Upper lobe of left lung (tissue), 4 donors: ENCODE measurements at regions not wholly inside any gene's neighbourhood (a gene's known extent, or its start where the extent isn't known, plus 50 kb on each side); places are given as distances from the start of the nearest gene placed in this dataset.

Experiments
- POLR2A ChIP-seq, 4 donors: fragments of 450-650 bp; IDR thresholded peaks; one replicate each; pipeline ENCODE4 v1.5.1; 2016 to 2017; ENCODE audit warnings: antibody characterized with exemption in 4 of 4, mild to moderate bottlenecking in 2 of 4
- POLR2AphosphoS5 ChIP-seq, 2 donors: sonication (generic); formaldehyde crosslinking; IDR thresholded peaks; one replicate each; pipeline ENCODE4 v1.5.1; 2017; ENCODE audit warnings: antibody characterized with exemption in 2 of 2
- TF ChIP-seq, protein P1 (sequence below), 6 experiments: fragments of 450-650 bp in 4 of 6; fragments of 200-600 bp in 2 of 6; sonication (generic) in 2 of 6; IDR thresholded peaks; one replicate each; pipeline ENCODE4 v1.5.1; 2016 to 2019; ENCODE audit warnings: antibody characterized with exemption in 6 of 6

DNA sequence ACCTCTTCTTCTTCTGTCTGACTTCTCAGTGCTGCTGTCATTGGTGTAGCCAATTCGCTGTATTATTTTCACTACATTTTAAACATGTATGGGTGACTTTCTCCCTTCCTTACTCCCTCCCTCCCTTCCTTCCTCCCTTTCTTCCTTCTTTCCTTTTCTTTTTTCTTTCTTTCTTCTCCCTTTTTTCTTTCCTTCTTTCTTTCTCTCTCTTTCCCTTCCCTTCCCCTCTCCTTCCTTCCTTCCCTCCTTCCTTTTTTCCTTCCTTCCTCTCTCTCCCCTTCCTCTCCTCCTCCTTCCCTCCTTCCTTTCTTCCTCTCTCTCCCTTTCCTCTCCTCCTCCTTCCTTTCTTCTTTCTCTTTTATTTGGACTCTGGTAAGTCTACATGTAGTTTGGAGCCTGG lies 240.8 kb downstream of the GATA3 start:
- TF ChIP-seq POLR2A (IDR thresholded peaks at IDR 0.05) (no peak), POLR2AphosphoS5 (IDR thresholded peaks at IDR 0.05) (no peak)
- TF ChIP-seq, protein P1, sequence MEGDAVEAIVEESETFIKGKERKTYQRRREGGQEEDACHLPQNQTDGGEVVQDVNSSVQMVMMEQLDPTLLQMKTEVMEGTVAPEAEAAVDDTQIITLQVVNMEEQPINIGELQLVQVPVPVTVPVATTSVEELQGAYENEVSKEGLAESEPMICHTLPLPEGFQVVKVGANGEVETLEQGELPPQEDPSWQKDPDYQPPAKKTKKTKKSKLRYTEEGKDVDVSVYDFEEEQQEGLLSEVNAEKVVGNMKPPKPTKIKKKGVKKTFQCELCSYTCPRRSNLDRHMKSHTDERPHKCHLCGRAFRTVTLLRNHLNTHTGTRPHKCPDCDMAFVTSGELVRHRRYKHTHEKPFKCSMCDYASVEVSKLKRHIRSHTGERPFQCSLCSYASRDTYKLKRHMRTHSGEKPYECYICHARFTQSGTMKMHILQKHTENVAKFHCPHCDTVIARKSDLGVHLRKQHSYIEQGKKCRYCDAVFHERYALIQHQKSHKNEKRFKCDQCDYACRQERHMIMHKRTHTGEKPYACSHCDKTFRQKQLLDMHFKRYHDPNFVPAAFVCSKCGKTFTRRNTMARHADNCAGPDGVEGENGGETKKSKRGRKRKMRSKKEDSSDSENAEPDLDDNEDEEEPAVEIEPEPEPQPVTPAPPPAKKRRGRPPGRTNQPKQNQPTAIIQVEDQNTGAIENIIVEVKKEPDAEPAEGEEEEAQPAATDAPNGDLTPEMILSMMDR (IDR thresholded peaks at IDR 0.05), result no peak
